ENCODE measurements at regions not wholly inside any gene's neighbourhood (a gene's known extent, or its start where the extent isn't known, plus 50 kb on each side); places are given as distances from the start of the nearest gene placed in this dataset.

- Histone ChIP-seq H3K4me3 (ENCODE audit: low read length in 2 of 2) (no peak overlapping the region), H3K9me3 (ENCODE audit: control insufficient read depth in 2 of 2, low read length in 2 of 2) (no peaks in the 10 kb centered on the region), H3K27ac (ENCODE audit: low read depth in 2 of 2, low read length in 2 of 2) (no peak overlapping the region), H3K9ac (ENCODE audit: low read depth in 1 of 2, low read length in 2 of 2) (no peak overlapping the region), H3K4me1 (ENCODE audit: control insufficient read depth in 2 of 2, insufficient read depth in 2 of 2, low read length in 2 of 2) (no peaks in the 10 kb centered on the region), H3K27me3 (ENCODE audit: control insufficient read depth in 2 of 2, insufficient read depth in 2 of 2, low read length in 2 of 2) (no peaks in the 10 kb centered on the region), H3K36me3 (ENCODE audit: control insufficient read depth in 2 of 2, insufficient read depth in 2 of 2, low read length in 2 of 2) (no peaks in the 10 kb centered on the region)
Observed at GRCh38 chr9:118527261-118527660, 823.1 kb downstream of the TLR4 start.

- no peaks in the 10 kb centered on the region for H3K4me1 ChIP-seq (ENCODE audit: control insufficient read depth in 2 of 2, insufficient read depth in 2 of 2, low read length in 2 of 2)
- H3K27ac ChIP-seq (ENCODE audit: low read depth in 2 of 2, low read length in 2 of 2) = no peak overlapping the region
Observed at GRCh38 chr9:118529210-118529609, 825.0 kb downstream of the TLR4 start.

GRCh38 chr9:118529624-118530214 is 825.5 kb downstream of the TLR4 start:
- no peaks in the 10 kb centered on the region for H3K27me3 ChIP-seq (ENCODE audit: control insufficient read depth in 2 of 2, insufficient read depth in 2 of 2, low read length in 2 of 2)
- H3K36me3 ChIP-seq (ENCODE audit: control insufficient read depth in 2 of 2, insufficient read depth in 2 of 2, low read length in 2 of 2) = no peaks in the 10 kb centered on the region
- no peaks in the 10 kb centered on the region for H3K4me1 ChIP-seq (ENCODE audit: control insufficient read depth in 2 of 2, insufficient read depth in 2 of 2, low read length in 2 of 2)
- H3K9ac ChIP-seq (ENCODE audit: low read depth in 1 of 2, low read length in 2 of 2) = no peak overlapping the region
- H3K27ac ChIP-seq (ENCODE audit: low read depth in 2 of 2, low read length in 2 of 2) = no peak overlapping the region
- no peak overlapping the region for H3K4me3 ChIP-seq (ENCODE audit: low read length in 2 of 2)
- H3K9me3 ChIP-seq (ENCODE audit: control insufficient read depth in 2 of 2, low read length in 2 of 2) = no peaks in the 10 kb centered on the region

More at GRCh38 chr9:118529210-118529609, 825.0 kb downstream of the TLR4 start:
- Histone ChIP-seq H3K4me3 (ENCODE audit: low read length in 2 of 2) (no peak overlapping the region), H3K36me3 (ENCODE audit: control insufficient read depth in 2 of 2, insufficient read depth in 2 of 2, low read length in 2 of 2) (no peaks in the 10 kb centered on the region), H3K9ac (ENCODE audit: low read depth in 1 of 2, low read length in 2 of 2) (no peak overlapping the region), H3K27me3 (ENCODE audit: control insufficient read depth in 2 of 2, insufficient read depth in 2 of 2, low read length in 2 of 2) (no peaks in the 10 kb centered on the region), H3K9me3 (ENCODE audit: control insufficient read depth in 2 of 2, low read length in 2 of 2) (no peaks in the 10 kb centered on the region)

GRCh38 chr9:118532592-118532991 is 828.4 kb downstream of the TLR4 start:
- no peak overlapping the region for H3K4me3 ChIP-seq (ENCODE audit: low read length in 2 of 2)
- H3K27me3 ChIP-seq (ENCODE audit: control insufficient read depth in 2 of 2, insufficient read depth in 2 of 2, low read length in 2 of 2) = no peaks in the 10 kb centered on the region
- H3K9me3 ChIP-seq (ENCODE audit: control insufficient read depth in 2 of 2, low read length in 2 of 2) = no peaks in the 10 kb centered on the region
- H3K36me3 ChIP-seq (ENCODE audit: control insufficient read depth in 2 of 2, insufficient read depth in 2 of 2, low read length in 2 of 2) = no peaks in the 10 kb centered on the region
- no peak overlapping the region for H3K9ac ChIP-seq (ENCODE audit: low read depth in 1 of 2, low read length in 2 of 2)
- H3K27ac ChIP-seq (ENCODE audit: low read depth in 2 of 2, low read length in 2 of 2) = no peak overlapping the region
- H3K4me1 ChIP-seq (ENCODE audit: control insufficient read depth in 2 of 2, insufficient read depth in 2 of 2, low read length in 2 of 2) = no peaks in the 10 kb centered on the region

- Histone ChIP-seq H3K36me3 (ENCODE audit: control insufficient read depth in 2 of 2, insufficient read depth in 2 of 2, low read length in 2 of 2) (no peaks in the 10 kb centered on the region), H3K27me3 (ENCODE audit: control insufficient read depth in 2 of 2, insufficient read depth in 2 of 2, low read length in 2 of 2) (no peaks in the 10 kb centered on the region), H3K4me1 (ENCODE audit: control insufficient read depth in 2 of 2, insufficient read depth in 2 of 2, low read length in 2 of 2) (no peaks in the 10 kb centered on the region), H3K27ac (ENCODE audit: low read depth in 2 of 2, low read length in 2 of 2) (no peak overlapping the region), H3K4me3 (ENCODE audit: low read length in 2 of 2) (no peak overlapping the region), H3K9me3 (ENCODE audit: control insufficient read depth in 2 of 2, low read length in 2 of 2) (no peaks in the 10 kb centered on the region), H3K9ac (ENCODE audit: low read depth in 1 of 2, low read length in 2 of 2) (no peak overlapping the region)
Observed at GRCh38 chr9:118533101-118533500, 828.9 kb downstream of the TLR4 start.

GRCh38 chr9:118533850-118534249 is 829.6 kb downstream of the TLR4 start:
- H3K9me3 ChIP-seq (ENCODE audit: control insufficient read depth in 2 of 2, low read length in 2 of 2) = no peaks in the 10 kb centered on the region
- no peaks in the 10 kb centered on the region for H3K36me3 ChIP-seq (ENCODE audit: control insufficient read depth in 2 of 2, insufficient read depth in 2 of 2, low read length in 2 of 2)
- H3K4me1 ChIP-seq (ENCODE audit: control insufficient read depth in 2 of 2, insufficient read depth in 2 of 2, low read length in 2 of 2) = no peaks in the 10 kb centered on the region
- H3K4me3 ChIP-seq (ENCODE audit: low read length in 2 of 2) = no peak overlapping the region
- no peaks in the 10 kb centered on the region for H3K27me3 ChIP-seq (ENCODE audit: control insufficient read depth in 2 of 2, insufficient read depth in 2 of 2, low read length in 2 of 2)
- H3K27ac ChIP-seq (ENCODE audit: low read depth in 2 of 2, low read length in 2 of 2) = no peak overlapping the region
- no peak overlapping the region for H3K9ac ChIP-seq (ENCODE audit: low read depth in 1 of 2, low read length in 2 of 2)

GRCh38 chr9:118536153-118536552 is 832.0 kb downstream of the TLR4 start:
- no peaks in the 10 kb centered on the region for H3K9me3 ChIP-seq (ENCODE audit: control insufficient read depth in 2 of 2, low read length in 2 of 2)
- no peak overlapping the region for H3K4me3 ChIP-seq (ENCODE audit: low read length in 2 of 2)
- no peaks in the 10 kb centered on the region for H3K27me3 ChIP-seq (ENCODE audit: control insufficient read depth in 2 of 2, insufficient read depth in 2 of 2, low read length in 2 of 2)
- no peaks in the 10 kb centered on the region for H3K36me3 ChIP-seq (ENCODE audit: control insufficient read depth in 2 of 2, insufficient read depth in 2 of 2, low read length in 2 of 2)
- no peaks in the 10 kb centered on the region for H3K4me1 ChIP-seq (ENCODE audit: control insufficient read depth in 2 of 2, insufficient read depth in 2 of 2, low read length in 2 of 2)
- H3K27ac ChIP-seq (ENCODE audit: low read depth in 2 of 2, low read length in 2 of 2) = no peak overlapping the region
- no peak overlapping the region for H3K9ac ChIP-seq (ENCODE audit: low read depth in 1 of 2, low read length in 2 of 2)

- Histone ChIP-seq H3K27ac (ENCODE audit: low read depth in 2 of 2, low read length in 2 of 2) (no peak overlapping the region), H3K9ac (ENCODE audit: low read depth in 1 of 2, low read length in 2 of 2) (no peak overlapping the region), H3K36me3 (ENCODE audit: control insufficient read depth in 2 of 2, insufficient read depth in 2 of 2, low read length in 2 of 2) (no peaks in the 10 kb centered on the region), H3K9me3 (ENCODE audit: control insufficient read depth in 2 of 2, low read length in 2 of 2) (no peaks in the 10 kb centered on the region), H3K4me3 (ENCODE audit: low read length in 2 of 2) (no peak overlapping the region), H3K27me3 (ENCODE audit: control insufficient read depth in 2 of 2, insufficient read depth in 2 of 2, low read length in 2 of 2) (no peaks in the 10 kb centered on the region), H3K4me1 (ENCODE audit: control insufficient read depth in 2 of 2, insufficient read depth in 2 of 2, low read length in 2 of 2) (no peaks in the 10 kb centered on the region)
Observed at GRCh38 chr9:118538959-118539358, 830.3 kb downstream of the BRINP1 start.

- no peaks in the 10 kb centered on the region for H3K27me3 ChIP-seq (ENCODE audit: control insufficient read depth in 2 of 2, insufficient read depth in 2 of 2, low read length in 2 of 2)
- H3K9ac ChIP-seq (ENCODE audit: low read depth in 1 of 2, low read length in 2 of 2) = no peak overlapping the region
- H3K9me3 ChIP-seq (ENCODE audit: control insufficient read depth in 2 of 2, low read length in 2 of 2) = no peaks in the 10 kb centered on the region
- no peak overlapping the region for H3K27ac ChIP-seq (ENCODE audit: low read depth in 2 of 2, low read length in 2 of 2)
- H3K36me3 ChIP-seq (ENCODE audit: control insufficient read depth in 2 of 2, insufficient read depth in 2 of 2, low read length in 2 of 2) = no peaks in the 10 kb centered on the region
- H3K4me3 ChIP-seq (ENCODE audit: low read length in 2 of 2) = no peak overlapping the region
- no peaks in the 10 kb centered on the region for H3K4me1 ChIP-seq (ENCODE audit: control insufficient read depth in 2 of 2, insufficient read depth in 2 of 2, low read length in 2 of 2)
Observed at GRCh38 chr9:118553465-118553864, 815.8 kb downstream of the BRINP1 start.

- Histone ChIP-seq H3K27ac (ENCODE audit: low read depth in 2 of 2, low read length in 2 of 2) (no peak overlapping the region), H3K36me3 (ENCODE audit: control insufficient read depth in 2 of 2, insufficient read depth in 2 of 2, low read length in 2 of 2) (no peaks in the 10 kb centered on the region), H3K4me3 (ENCODE audit: low read length in 2 of 2) (no peak overlapping the region), H3K27me3 (ENCODE audit: control insufficient read depth in 2 of 2, insufficient read depth in 2 of 2, low read length in 2 of 2) (no peaks in the 10 kb centered on the region), H3K4me1 (ENCODE audit: control insufficient read depth in 2 of 2, insufficient read depth in 2 of 2, low read length in 2 of 2) (no peaks in the 10 kb centered on the region), H3K9me3 (ENCODE audit: control insufficient read depth in 2 of 2, low read length in 2 of 2) (no peaks in the 10 kb centered on the region), H3K9ac (ENCODE audit: low read depth in 1 of 2, low read length in 2 of 2) (no peak overlapping the region)
Observed at GRCh38 chr9:118554987-118555386, 814.2 kb downstream of the BRINP1 start.

GRCh38 chr9:118558026-118558425 is 811.2 kb downstream of the BRINP1 start:
- Histone ChIP-seq H3K9ac (ENCODE audit: low read depth in 1 of 2, low read length in 2 of 2) (no peak overlapping the region), H3K27me3 (ENCODE audit: control insufficient read depth in 2 of 2, insufficient read depth in 2 of 2, low read length in 2 of 2) (no peaks in the 10 kb centered on the region)

More at GRCh38 chr9:118558026-118558425, 811.2 kb downstream of the BRINP1 start:
- Histone ChIP-seq H3K4me1 (ENCODE audit: control insufficient read depth in 2 of 2, insufficient read depth in 2 of 2, low read length in 2 of 2) (no peaks in the 10 kb centered on the region), H3K9me3 (ENCODE audit: control insufficient read depth in 2 of 2, low read length in 2 of 2) (no peaks in the 10 kb centered on the region), H3K36me3 (ENCODE audit: control insufficient read depth in 2 of 2, insufficient read depth in 2 of 2, low read length in 2 of 2) (no peaks in the 10 kb centered on the region), H3K4me3 (ENCODE audit: low read length in 2 of 2) (no peak overlapping the region), H3K27ac (ENCODE audit: low read depth in 2 of 2, low read length in 2 of 2) (no peak overlapping the region)
